Cardiac fibroblast (primary cell): ENCODE measurements at regions not wholly inside any gene's neighbourhood (a gene's known extent, or its start where the extent isn't known, plus 50 kb on each side); places are given as distances from the start of the nearest gene placed in this dataset.

Source experiments
- DNase-seq, 2 donors: peaks; one replicate each; pipeline versions ENCODE4 v3.0.0 to v3.0.0-alpha.2; 2010; ENCODE audit warnings: low read depth in 2 of 2
- H3K4me3 ChIP-seq, 2 donors: replicated peaks in 1 of 2; 1 replicate in 1 of 2; 2 replicates in 1 of 2; pipeline ENCODE4 v1.5.1; 2011; ENCODE audit warnings: low read depth in 2 of 2, low read length in 2 of 2, mild to moderate bottlenecking in 2 of 2, moderate library complexity in 1 of 2
- CTCF ChIP-seq: IDR thresholded peaks from one replicate; pipeline ENCODE4 v1.5.1; 2011; ENCODE audit warnings: low read depth, mild to moderate bottlenecking, low read length, inconsistent platforms

GRCh38 chr4:158313566-158313965 lies 103.3 kb downstream of the TMEM144 start:
- TF ChIP-seq CTCF, result no peak
- no peak overlapping the region for H3K4me3 ChIP-seq
- peak in 1 of 2 donors; percentile 38 for DNase-seq

GRCh38 chr4:158314756-158315487 lies 104.6 kb downstream of the TMEM144 start:
- no peak for TF ChIP-seq CTCF

GRCh38 chr4:158315706-158316105 lies 105.4 kb downstream of the TMEM144 start:
- no peak overlapping the region for H3K4me3 ChIP-seq
- peak; percentile 65 to 85 for DNase-seq

More at GRCh38 chr4:158314756-158315487, 104.6 kb downstream of the TMEM144 start:
- H3K4me3 ChIP-seq, result peak overlapping the region in 1 of 2 donors; percentile 24
- peak; percentile 93 to 98 for DNase-seq

GRCh38 chr4:158316264-158316663 lies 106.0 kb downstream of the TMEM144 start:
- H3K4me3 ChIP-seq, result no peak overlapping the region
- peak; percentile 26 to 43 for DNase-seq
- no peak for TF ChIP-seq CTCF

More at GRCh38 chr4:158315706-158316105, 105.4 kb downstream of the TMEM144 start:
- TF ChIP-seq CTCF, result no peak

- TF ChIP-seq CTCF, result no peak
- no peak for DNase-seq
- no peak overlapping the region for H3K4me3 ChIP-seq
Observed at GRCh38 chr4:158319880-158320279, 109.6 kb downstream of the TMEM144 start.

GRCh38 chr4:158322109-158322508 lies 111.8 kb downstream of the TMEM144 start:
- no peak for DNase-seq
- TF ChIP-seq CTCF, result no peak
- H3K4me3 ChIP-seq, result no peak overlapping the region
